NT2/D1 (cell line): ENCODE measurements at regions not wholly inside any gene's neighbourhood (a gene's known extent, or its start where the extent isn't known, plus 50 kb on each side); places are given as distances from the start of the nearest gene placed in this dataset.

Experiments
- DNase-seq: peaks from one replicate; pipeline ENCODE4 v3.0.0-alpha.2; 2011; ENCODE audit warnings: low read depth, low spot score
- H3K27me3 ChIP-seq: 2 replicates; pipeline ENCODE4 v1.6.0; 2011; ENCODE audit warnings: mild to moderate bottlenecking; ENCODE audit not compliant: insufficient read length, insufficient read depth
- H3K36me3 ChIP-seq: 2 replicates; pipeline ENCODE4 v1.6.1; 2011; ENCODE audit warnings: mild to moderate bottlenecking, low read length, mixed read lengths; ENCODE audit not compliant: insufficient read depth, insufficient read length
- H3K4me1 ChIP-seq: 2 replicates; pipeline ENCODE4 v1.5.1; 2011; ENCODE audit not compliant: insufficient read depth, insufficient read length
- H3K4me3 ChIP-seq: 2 replicates; pipeline ENCODE4 v1.5.1; 2011; ENCODE audit warnings: low read depth; ENCODE audit not compliant: insufficient read length
- H3K9ac ChIP-seq: 2 replicates; pipeline ENCODE4 v1.6.0; 2011; ENCODE audit warnings: low read depth; ENCODE audit not compliant: insufficient read length
- H3K9me3 ChIP-seq: 2 replicates; pipeline ENCODE4 v1.5.1; 2011; ENCODE audit warnings: mild to moderate bottlenecking, low read length; ENCODE audit not compliant: insufficient read depth
- SUZ12 ChIP-seq: IDR thresholded peaks from 2 replicates; pipeline ENCODE4 v1.6.1; 2011; ENCODE audit not compliant: insufficient read length, insufficient read depth; ENCODE audit errors: extremely low read depth
- YY1 ChIP-seq: IDR thresholded peaks from 2 replicates; pipeline ENCODE4 v1.6.1; 2011; ENCODE audit not compliant: insufficient read length, insufficient read depth
- ZNF274 ChIP-seq: IDR thresholded peaks from 2 replicates; pipeline ENCODE4 v1.6.1; 2011; ENCODE audit warnings: mild to moderate bottlenecking, low read depth, low read length

DNA sequence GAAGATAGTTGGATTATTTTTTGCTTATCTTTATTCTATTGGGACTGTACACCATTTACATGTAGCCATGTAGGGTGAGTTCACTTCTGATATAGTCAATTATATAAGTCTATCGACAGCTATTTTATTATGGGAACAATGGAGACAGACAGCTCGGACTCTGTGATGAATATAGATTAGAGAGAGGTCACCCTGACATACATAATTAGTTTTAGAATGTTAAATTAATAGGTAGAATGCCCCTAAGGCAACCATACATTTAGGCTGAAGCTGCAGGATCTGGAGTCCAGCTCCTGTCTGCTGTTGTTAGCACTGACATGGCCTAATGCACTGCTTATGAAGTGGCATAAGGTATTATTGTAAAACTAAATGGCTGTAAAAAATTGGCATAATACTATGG is 700.8 kb downstream of the MAT2B start:
- H3K4me1 ChIP-seq, result no peaks in the 10 kb centered on the region

GRCh38 chr5:164207646-164208045 is 702.2 kb downstream of the MAT2B start:
- TF ChIP-seq ZNF274, result no peak
- no peak for TF ChIP-seq YY1
- TF ChIP-seq SUZ12, result no peak
- Histone ChIP-seq H3K9ac (no peak overlapping the region), H3K27me3 (no peaks in the 10 kb centered on the region), H3K9me3 (no peaks in the 10 kb centered on the region), H3K4me3 (no peak overlapping the region), H3K4me1 (no peaks in the 10 kb centered on the region), H3K36me3 (no peaks in the 10 kb centered on the region)
- DNase-seq, result no peak

More for the DNA sequence above, 700.8 kb downstream of the MAT2B start:
- H3K4me3 ChIP-seq, result no peak overlapping the region
- no peaks in the 10 kb centered on the region for H3K36me3 ChIP-seq
- no peaks in the 10 kb centered on the region for H3K9me3 ChIP-seq
- no peak overlapping the region for H3K9ac ChIP-seq
- TF ChIP-seq SUZ12, result no peak
- no peak for DNase-seq
- H3K27me3 ChIP-seq, result no peaks in the 10 kb centered on the region

DNA sequence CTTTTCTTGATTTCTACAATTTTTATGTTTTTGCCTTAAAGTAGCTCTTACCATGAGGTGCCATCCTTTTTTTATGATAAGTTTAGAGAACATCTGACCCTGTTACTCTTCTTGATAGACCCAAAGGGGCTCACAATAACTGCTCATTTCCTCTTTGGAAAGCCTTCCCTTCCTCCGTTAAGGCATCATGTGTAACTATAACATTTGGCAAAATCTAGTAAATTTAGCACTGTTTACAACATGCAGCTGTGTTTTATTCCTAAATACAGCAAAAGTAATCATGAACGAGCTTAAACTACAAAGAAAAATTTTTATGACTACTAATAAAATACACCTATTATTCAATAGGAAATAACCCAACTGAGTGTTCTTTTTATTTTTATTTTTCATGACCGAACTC is 705.1 kb downstream of the MAT2B start:
- H3K9ac ChIP-seq, result no peak overlapping the region
- H3K4me1 ChIP-seq, result no peaks in the 10 kb centered on the region
- no peak for DNase-seq
- H3K36me3 ChIP-seq, result no peaks in the 10 kb centered on the region
- H3K27me3 ChIP-seq, result no peaks in the 10 kb centered on the region
- no peak overlapping the region for H3K4me3 ChIP-seq
- no peaks in the 10 kb centered on the region for H3K9me3 ChIP-seq
- TF ChIP-seq SUZ12, result no peak
- TF ChIP-seq ZNF274, result no peak
- TF ChIP-seq YY1, result no peak

GRCh38 chr5:164214698-164215097 is 709.3 kb downstream of the MAT2B start:
- Histone ChIP-seq H3K4me1 (no peaks in the 10 kb centered on the region), H3K36me3 (no peaks in the 10 kb centered on the region), H3K9ac (no peak overlapping the region), H3K4me3 (no peak overlapping the region), H3K27me3 (no peaks in the 10 kb centered on the region), H3K9me3 (no peaks in the 10 kb centered on the region)
- no peak for DNase-seq
- TF ChIP-seq SUZ12, result no peak
- no peak for TF ChIP-seq ZNF274
- no peak for TF ChIP-seq YY1

- Histone ChIP-seq H3K9me3 (no peaks in the 10 kb centered on the region), H3K27me3 (no peaks in the 10 kb centered on the region), H3K4me1 (no peaks in the 10 kb centered on the region), H3K4me3 (no peak overlapping the region), H3K36me3 (no peaks in the 10 kb centered on the region), H3K9ac (no peak overlapping the region)
- no peak for DNase-seq
- no peak for TF ChIP-seq ZNF274
- TF ChIP-seq SUZ12, result no peak
- no peak for TF ChIP-seq YY1
These were observed 712.0 kb downstream of the MAT2B start for GRCh38 chr5:164217464-164217863.

DNA sequence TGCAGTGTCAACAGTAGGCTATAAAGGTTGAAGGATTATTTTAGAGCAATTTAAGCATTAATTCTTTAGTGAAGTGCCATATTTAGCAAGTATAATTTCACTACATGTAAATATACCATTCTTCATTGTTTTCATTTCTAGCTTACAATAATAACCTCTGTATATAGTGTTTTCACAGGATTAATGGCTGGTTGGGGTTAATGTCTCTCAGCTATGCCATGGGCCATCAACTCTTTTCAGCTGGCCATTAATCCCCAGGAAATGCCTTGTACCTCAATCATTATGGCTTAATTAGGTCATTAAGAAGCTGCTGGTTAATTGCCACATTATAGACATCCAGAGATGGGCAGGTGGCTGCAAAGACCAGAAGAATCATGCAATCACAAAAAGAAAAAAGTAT is 715.1 kb downstream of the MAT2B start:
- Histone ChIP-seq H3K9me3 (no peaks in the 10 kb centered on the region), H3K9ac (no peak overlapping the region), H3K27me3 (no peaks in the 10 kb centered on the region), H3K4me3 (no peak overlapping the region), H3K4me1 (no peaks in the 10 kb centered on the region), H3K36me3 (no peaks in the 10 kb centered on the region)
- TF ChIP-seq ZNF274 (no peak), YY1 (no peak), SUZ12 (no peak)
- no peak for DNase-seq

GRCh38 chr5:164224236-164224635 is 718.8 kb downstream of the MAT2B start:
- TF ChIP-seq YY1 (no peak), SUZ12 (no peak), ZNF274 (no peak)
- no peak for DNase-seq
- no peak overlapping the region for H3K4me3 ChIP-seq
- no peak overlapping the region for H3K9ac ChIP-seq
- H3K27me3 ChIP-seq, result no peaks in the 10 kb centered on the region
- no peaks in the 10 kb centered on the region for H3K4me1 ChIP-seq
- no peaks in the 10 kb centered on the region for H3K36me3 ChIP-seq
- no peaks in the 10 kb centered on the region; the same call in 1 of the 2 replicates for H3K9me3 ChIP-seq

GRCh38 chr5:164224772-164225171 is 719.4 kb downstream of the MAT2B start:
- no peak overlapping the region for H3K4me3 ChIP-seq
- DNase-seq, result no peak
- TF ChIP-seq ZNF274 (no peak), YY1 (no peak), SUZ12 (no peak)
- no peaks in the 10 kb centered on the region for H3K27me3 ChIP-seq
- H3K9ac ChIP-seq, result no peak overlapping the region
- no peaks in the 10 kb centered on the region; the same call in 1 of the 2 replicates for H3K9me3 ChIP-seq
- H3K4me1 ChIP-seq, result no peaks in the 10 kb centered on the region
- no peaks in the 10 kb centered on the region for H3K36me3 ChIP-seq
